BLaER1 treated with 17β-estradiol and CSF1 and Interleukin-3, amounts not matched to agents 10 nM and 100 nM (cell line): ENCODE measurements at regions not wholly inside any gene's neighbourhood (a gene's known extent, or its start where the extent isn't known, plus 50 kb on each side); places are given as distances from the start of the nearest gene placed in this dataset.

Experiments used
- H3K27ac ChIP-seq, 11 experiments: shearing (Covaris generic); formaldehyde crosslinking; 2 replicates each; pipeline ENCODE4 v1.8.1; 2022
- H3K27me3 ChIP-seq, 11 experiments: shearing (Covaris generic); formaldehyde crosslinking; 2 replicates each; pipeline ENCODE4 v1.8.1; 2022
- H3K36me3 ChIP-seq, 11 experiments: shearing (Covaris generic); formaldehyde crosslinking; 2 replicates each; pipeline ENCODE4 v1.8.1; 2022
- H3K4me1 ChIP-seq, 10 experiments: shearing (Covaris generic); formaldehyde crosslinking; 2 replicates each; pipeline ENCODE4 v1.8.1; 2022
- H3K4me2 ChIP-seq, 11 experiments: shearing (Covaris generic); formaldehyde crosslinking; 2 replicates each; pipeline ENCODE4 v1.8.1; 2022
- H3K4me3 ChIP-seq, 10 experiments: shearing (Covaris generic); formaldehyde crosslinking; 2 replicates each; pipeline ENCODE4 v1.8.1; 2022
- H3K9ac ChIP-seq, 11 experiments: shearing (Covaris generic); formaldehyde crosslinking; 2 replicates each; pipeline ENCODE4 v1.8.1; 2022
- H3K9me3 ChIP-seq, 11 experiments: shearing (Covaris generic); formaldehyde crosslinking; replicated peaks in 1 of 11; 2 replicates each; pipeline ENCODE4 v1.8.1; 2022
- H4K20me1 ChIP-seq, 11 experiments: shearing (Covaris generic); formaldehyde crosslinking; 2 replicates each; pipeline ENCODE4 v1.8.1; 2022
- Cebpa-rat ChIP-seq, 11 experiments: shearing (Covaris generic); IDR thresholded peaks; 2 replicates each; pipeline ENCODE4 v1.8.1; 2022

GRCh38 chr15:37818152-37818677 lies 116.2 kb upstream of the TMCO5A start:
- Histone ChIP-seq H3K27me3 (no peaks in the 10 kb centered on the region), H3K4me3 (no peak overlapping the region), H3K4me1 (no peaks in the 10 kb centered on the region), H3K9ac (no peak overlapping the region), H3K9me3 (no peaks in the 10 kb centered on the region), H3K4me2 (no peak overlapping the region), H4K20me1 (no peaks in the 10 kb centered on the region), H3K27ac (no peak overlapping the region), H3K36me3 (no peaks in the 10 kb centered on the region)
- no peak for TF ChIP-seq Cebpa-rat (IDR thresholded peaks at IDR 0.05)

GRCh38 chr15:37819191-37819590 lies 115.2 kb upstream of the TMCO5A start:
- no peak for TF ChIP-seq Cebpa-rat (IDR thresholded peaks at IDR 0.05)
- H3K36me3 ChIP-seq = no peaks in the 10 kb centered on the region
- no peak overlapping the region for H3K27ac ChIP-seq
- H4K20me1 ChIP-seq = no peaks in the 10 kb centered on the region
- no peak overlapping the region for H3K4me2 ChIP-seq
- no peak overlapping the region for H3K4me3 ChIP-seq
- H3K27me3 ChIP-seq = no peaks in the 10 kb centered on the region
- H3K9me3 ChIP-seq = no peaks in the 10 kb centered on the region
- peaks cover 0 to 2% (median 0%) of the 10 kb centered on the region in 10 experiments; a peak in 1 of 20 replicates for H3K4me1 ChIP-seq
- no peak overlapping the region for H3K9ac ChIP-seq

DNA sequence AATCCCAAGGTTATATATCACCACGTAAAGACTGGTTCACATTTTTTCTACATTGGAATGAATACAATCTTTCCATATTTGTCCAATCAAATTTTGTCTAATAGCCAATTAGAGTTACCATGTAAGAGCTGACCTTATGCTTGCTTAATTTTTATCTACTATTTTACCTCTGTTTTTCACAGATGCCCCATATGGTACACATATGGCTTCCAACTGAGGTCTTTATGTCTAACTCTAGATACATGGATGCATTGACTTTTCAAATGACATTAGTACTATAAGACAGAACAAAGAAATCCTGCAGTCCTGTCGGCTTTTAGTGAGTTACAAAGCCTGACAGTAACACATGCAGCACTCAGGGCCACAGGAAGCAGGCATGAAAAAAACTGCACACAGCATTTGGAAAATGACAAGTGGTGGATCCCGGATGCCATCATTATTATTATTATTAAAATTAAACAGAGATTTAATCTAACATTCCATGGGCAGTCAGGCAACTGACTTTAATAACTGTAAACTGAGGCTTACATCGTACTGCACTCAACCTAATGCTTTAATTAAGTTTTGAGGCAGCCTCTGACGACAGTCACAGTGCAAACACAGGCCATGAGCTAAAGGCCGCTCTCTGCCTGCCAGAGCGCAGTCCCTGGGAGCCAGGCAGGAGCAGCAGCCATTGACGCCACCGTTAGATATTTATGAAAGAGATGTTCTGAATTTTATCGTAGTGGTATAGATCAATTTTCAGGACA lies 113.9 kb upstream of the TMCO5A start:
- no peaks in the 10 kb centered on the region for H3K9me3 ChIP-seq
- no peak overlapping the region for H3K4me2 ChIP-seq
- H3K4me3 ChIP-seq = no peak overlapping the region
- peaks cover 0 to 16% (median 3%) of the 10 kb centered on the region in 10 experiments; a peak in 9 of 20 replicates for H3K4me1 ChIP-seq
- no peaks in the 10 kb centered on the region for H4K20me1 ChIP-seq
- no peak overlapping the region for H3K9ac ChIP-seq
- H3K27ac ChIP-seq = no peak overlapping the region
- H3K36me3 ChIP-seq = no peaks in the 10 kb centered on the region
- no peaks in the 10 kb centered on the region for H3K27me3 ChIP-seq
- no peak for TF ChIP-seq Cebpa-rat (IDR thresholded peaks at IDR 0.05)

DNA sequence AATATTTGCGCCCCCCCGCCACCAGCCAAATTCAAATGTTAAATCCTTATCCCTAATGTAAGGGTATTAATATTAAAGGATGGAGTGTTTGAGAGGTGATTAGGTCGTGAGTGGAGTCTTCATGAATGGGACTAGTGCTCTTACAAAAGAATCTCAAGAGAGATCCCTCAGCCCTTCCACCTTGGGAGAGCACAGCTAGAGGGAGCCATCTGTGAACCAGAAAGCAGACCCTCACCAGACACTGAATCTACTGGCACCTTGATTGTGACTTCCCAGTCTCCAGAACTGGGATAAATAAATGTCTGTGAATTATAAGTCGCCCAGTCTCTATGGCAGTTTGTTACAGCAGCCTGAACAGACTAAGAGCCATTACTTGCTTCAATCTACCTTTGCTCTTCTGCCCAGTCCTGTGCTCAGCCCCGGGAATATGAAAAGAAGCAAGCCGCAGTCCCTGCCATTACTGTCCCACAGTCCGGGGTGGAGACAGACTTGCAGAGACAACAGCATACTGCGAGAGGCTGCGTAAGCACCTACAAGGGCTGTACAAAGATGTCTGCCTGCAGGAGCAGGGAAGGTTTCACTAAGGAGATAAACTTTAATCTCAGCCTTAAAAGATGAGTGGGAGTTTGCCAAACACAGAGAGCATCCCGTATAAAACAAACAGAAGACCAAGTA lies 110.7 kb upstream of the TMCO5A start:
- no peak overlapping the region for H3K27ac ChIP-seq
- no peaks in the 10 kb centered on the region for H3K9me3 ChIP-seq
- no peak overlapping the region for H3K9ac ChIP-seq
- H4K20me1 ChIP-seq = no peaks in the 10 kb centered on the region
- H3K4me2 ChIP-seq = no peak overlapping the region
- H3K4me3 ChIP-seq = no peak overlapping the region
- H3K36me3 ChIP-seq = no peaks in the 10 kb centered on the region
- TF ChIP-seq Cebpa-rat (IDR thresholded peaks at IDR 0.05) = no peak
- peaks cover 0 to 18% (median 3%) of the 10 kb centered on the region in 10 experiments; a peak in 9 of 20 replicates for H3K4me1 ChIP-seq
- no peaks in the 10 kb centered on the region for H3K27me3 ChIP-seq

GRCh38 chr15:37824717-37825382 lies 109.6 kb upstream of the TMCO5A start:
- Histone ChIP-seq H3K36me3 (no peaks in the 10 kb centered on the region), H3K9ac (no peak overlapping the region), H3K4me2 (peak overlapping the region in 4 of 11 experiments; percentile 1 to 63 (median 49); a peak in 6 of 22 replicates), H4K20me1 (no peaks in the 10 kb centered on the region), H3K4me1 (peaks cover 0 to 18% (median 3%) of the 10 kb centered on the region in 10 experiments; a peak in 9 of 20 replicates), H3K27ac (peak overlapping the region in 2 of 11 experiments; percentile 35 to 45; a peak in 5 of 22 replicates), H3K9me3 (no peaks in the 10 kb centered on the region), H3K4me3 (no peak overlapping the region), H3K27me3 (no peaks in the 10 kb centered on the region)
- no peak for TF ChIP-seq Cebpa-rat (IDR thresholded peaks at IDR 0.05)

DNA sequence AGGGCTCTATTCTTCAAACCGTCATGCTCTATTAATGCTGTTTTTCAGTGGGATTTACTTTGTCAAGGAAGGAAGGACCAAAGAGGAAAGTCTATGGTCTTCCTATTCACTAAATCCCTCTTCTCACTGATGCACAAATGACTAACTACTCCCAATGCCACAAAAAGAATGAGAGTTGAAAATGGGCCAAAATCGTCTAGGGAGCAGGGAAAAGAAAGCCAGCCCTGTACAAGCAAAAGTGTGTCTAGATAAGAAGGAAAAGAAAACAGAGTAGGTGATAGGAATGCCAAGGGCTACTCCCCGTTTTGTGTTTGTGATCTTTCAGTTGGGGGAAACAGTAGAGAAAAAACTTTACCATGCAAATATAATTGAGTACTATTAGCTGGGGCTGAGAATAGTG lies 97.2 kb upstream of the TMCO5A start:
- Histone ChIP-seq H3K4me3 (no peak overlapping the region), H3K4me1 (0 out of 20 replicates have a peak, but pooled peaks cover 0 to 3% (median 0%) of the 10 kb centered on the region in 10 experiments), H3K27ac (no peak overlapping the region), H4K20me1 (no peaks in the 10 kb centered on the region), H3K9me3 (peaks cover 0 to 34% (median 7%) of the 10 kb centered on the region in 11 experiments; a peak in 8 of 22 replicates), H3K36me3 (no peaks in the 10 kb centered on the region), H3K4me2 (no peak overlapping the region), H3K9ac (no peak overlapping the region), H3K27me3 (no peaks in the 10 kb centered on the region)
- no peak for TF ChIP-seq Cebpa-rat (IDR thresholded peaks at IDR 0.05)

- H3K9ac ChIP-seq = no peak overlapping the region
- no peaks in the 10 kb centered on the region for H3K36me3 ChIP-seq
- H3K4me1 ChIP-seq = peaks cover 0 to 11% (median 0%) of the 10 kb centered on the region in 10 experiments; a peak in 6 of 20 replicates
- H3K27ac ChIP-seq = no peak overlapping the region
- peak in 2 of 11 experiments; percentile 56 to 58; a peak in 2 of 22 replicates for TF ChIP-seq Cebpa-rat (IDR thresholded peaks at IDR 0.05)
- H3K9me3 ChIP-seq = peaks cover 5 to 18% (median 12%) of the 10 kb centered on the region in 11 experiments; a peak in 15 of 22 replicates
- H3K4me2 ChIP-seq = no peak overlapping the region
- H4K20me1 ChIP-seq = no peaks in the 10 kb centered on the region
- no peak overlapping the region for H3K4me3 ChIP-seq
- no peaks in the 10 kb centered on the region for H3K27me3 ChIP-seq
Observed at GRCh38 chr15:37847776-37848175, 86.7 kb upstream of the TMCO5A start.

GRCh38 chr15:37856109-37856508 lies 78.3 kb upstream of the TMCO5A start:
- H4K20me1 ChIP-seq = no peaks in the 10 kb centered on the region
- no peaks in the 10 kb centered on the region for H3K27me3 ChIP-seq
- no peak overlapping the region for H3K4me3 ChIP-seq
- H3K9ac ChIP-seq = no peak overlapping the region
- H3K36me3 ChIP-seq = no peaks in the 10 kb centered on the region
- no peak for TF ChIP-seq Cebpa-rat (IDR thresholded peaks at IDR 0.05)
- H3K27ac ChIP-seq = no peak overlapping the region
- no peaks in the 10 kb centered on the region for H3K4me1 ChIP-seq
- H3K4me2 ChIP-seq = no peak overlapping the region
- H3K9me3 ChIP-seq = 0 out of 22 replicates have a peak, but pooled peaks cover 0 to 4% (median 0%) of the 10 kb centered on the region in 11 experiments

DNA sequence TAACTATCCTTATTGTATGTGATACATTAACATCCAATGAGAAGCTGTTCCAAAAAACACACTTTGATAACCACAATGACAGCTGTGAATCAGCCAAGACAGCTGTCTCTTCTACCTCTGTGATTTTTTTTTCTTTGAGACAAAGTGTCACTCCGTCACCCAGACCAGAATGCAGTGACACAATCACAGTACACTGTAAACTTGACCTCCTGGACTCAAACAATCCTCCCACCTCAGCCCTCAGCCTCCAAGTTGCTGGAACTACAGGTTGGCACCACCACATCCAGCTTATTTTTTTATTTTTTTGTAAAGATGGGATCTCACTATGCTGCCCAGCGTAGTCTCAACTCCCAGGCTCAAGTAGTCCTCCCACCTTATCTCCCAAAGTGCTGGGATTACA lies 73.5 kb upstream of the TMCO5A start:
- Histone ChIP-seq H3K27ac (no peak overlapping the region), H3K4me1 (no peaks in the 10 kb centered on the region), H3K27me3 (no peaks in the 10 kb centered on the region), H3K36me3 (no peaks in the 10 kb centered on the region), H3K9ac (no peak overlapping the region), H3K9me3 (peaks cover 0 to 14% (median 7%) of the 10 kb centered on the region in 11 experiments; a peak in 5 of 22 replicates), H3K4me3 (no peak overlapping the region), H3K4me2 (no peak overlapping the region), H4K20me1 (no peaks in the 10 kb centered on the region)
- no peak for TF ChIP-seq Cebpa-rat (IDR thresholded peaks at IDR 0.05)
